ENCODE measurements at regions not wholly inside any gene's neighbourhood (a gene's known extent, or its start where the extent isn't known, plus 50 kb on each side); places are given as distances from the start of the nearest gene placed in this dataset.

- no peak for TF ChIP-seq CTCF (conservative IDR thresholded peaks at IDR 0.05; ENCODE audit: low read length)
- TF ChIP-seq EZH2phosphoT487 (IDR thresholded peaks at IDR 0.05; ENCODE audit: borderline replicate concordance, low read depth, low read length) = no peak
Measured at GRCh38 chrX:65928522-65928921, 111.4 kb downstream of the VSIG4 start.

Data from OCI-LY7 (cell line).